PC-9 (cell line): ENCODE measurements at regions not wholly inside any gene's neighbourhood (a gene's known extent, or its start where the extent isn't known, plus 50 kb on each side); places are given as distances from the start of the nearest gene placed in this dataset.

ENCODE experiments used
- BruUV-seq: library from RNA; stranded (reverse); fragments of 400-500 nt; replicated peaks from 2 replicates; lab custom pipeline; 2021; lab: Mats Ljungman, UMichigan
- CTCF ChIA-PET: fragments of 300-600 bp; sonication (Branson Sonifier 250); formaldehyde crosslinking; loops from one replicate; lab custom pipeline; 2022; ENCODE audit warnings: antibody characterized with exemption; lab: Charles Lee
- POLR2A ChIA-PET: fragments of 300-600 bp; sonication (Branson Sonifier 250); formaldehyde crosslinking; loops from one replicate; lab custom pipeline; 2022; ENCODE audit warnings: antibody characterized with exemption; ENCODE audit not compliant: unreplicated experiment; lab: Charles Lee
- DNase-seq, 2 experiments: peaks; one replicate each; pipeline versions ENCODE4 v3.0.0 to v3.0.0-alpha.2; 2015 to 2022; ENCODE audit warnings: mixed read lengths in 1 of 2
- H2AFZ ChIP-seq: fragments of 200-600 bp; sonication (generic); 2 replicates; pipeline ENCODE4 v1.8.1; 2017; ENCODE audit warnings: antibody characterized with exemption
- H3F3A ChIP-seq: fragments of 200-600 bp; sonication (generic); 2 replicates; pipeline ENCODE4 v1.8.1; 2017; ENCODE audit warnings: antibody characterized with exemption, mild to moderate bottlenecking, low read depth; ENCODE audit not compliant: insufficient read depth
- H3K27ac ChIP-seq: fragments of 200-600 bp; sonication (generic); 2 replicates; pipeline ENCODE4 v1.6.1; 2016; ENCODE audit warnings: mixed run types
- H3K27me3 ChIP-seq: fragments of 200-600 bp; sonication (generic); 2 replicates; pipeline ENCODE4 v1.6.1; 2016; ENCODE audit warnings: low read depth, mixed run types; ENCODE audit not compliant: insufficient read depth
- H3K36me3 ChIP-seq: fragments of 200-600 bp; sonication (generic); 2 replicates; pipeline ENCODE4 v1.6.1; 2016; ENCODE audit warnings: low read depth, mixed run types
- H3K4me1 ChIP-seq: fragments of 200-600 bp; sonication (generic); replicated peaks from 2 replicates; pipeline ENCODE4 v1.6.1; 2016; ENCODE audit warnings: mixed run types; ENCODE audit not compliant: insufficient read depth
- H3K4me2 ChIP-seq: fragments of 200-600 bp; sonication (generic); 2 replicates; pipeline ENCODE4 v1.6.1; 2017; ENCODE audit warnings: mixed run types
- H3K4me3 ChIP-seq: fragments of 200-600 bp; sonication (generic); 2 replicates; pipeline ENCODE4 v1.6.1; 2016; ENCODE audit warnings: mixed run types
- H3K79me2 ChIP-seq: fragments of 200-600 bp; sonication (generic); 2 replicates; pipeline ENCODE4 v1.6.1; 2017; ENCODE audit warnings: low read depth, mixed run types
- H3K9me2 ChIP-seq: fragments of 200-600 bp; sonication (generic); 2 replicates; pipeline ENCODE4 v1.8.1; 2017; ENCODE audit warnings: mild to moderate bottlenecking; ENCODE audit not compliant: insufficient read depth
- H3K9me3 ChIP-seq: fragments of 200-600 bp; sonication (generic); 2 replicates; pipeline ENCODE4 v1.8.1; 2016; ENCODE audit warnings: low read depth; ENCODE audit not compliant: insufficient read depth
- H4K20me1 ChIP-seq: fragments of 200-600 bp; sonication (generic); 2 replicates; pipeline ENCODE4 v1.8.1; 2017; ENCODE audit not compliant: insufficient read depth
- CTCF ChIP-seq: fragments of 200-600 bp; sonication (generic); conservative IDR thresholded peaks from 2 replicates; pipeline ENCODE4 v1.6.1; 2017; ENCODE audit warnings: mixed run types, antibody characterized with exemption, mild to moderate bottlenecking, moderate library complexity
- EZH2 ChIP-seq: fragments of 200-600 bp; sonication (generic); IDR thresholded peaks from 2 replicates; pipeline ENCODE4 v1.8.0; 2017; ENCODE audit warnings: antibody characterized with exemption, low read depth
- intact Hi-C: fragments of 100-400 bp; cut with micrococcal nuclease; formaldehyde crosslinking; loops from one replicate; pipeline ENCODE4 v1.10.0; 2022; ENCODE audit not compliant: unreplicated experiment

- H3K9me2 ChIP-seq: peaks cover 7% of the 10 kb centered on the region; the same call in 1 of the 2 replicates
- H3K4me3 ChIP-seq: no peak overlapping the region
- no peaks in the 10 kb centered on the region for H3F3A ChIP-seq
- ChIA-PET POLR2A (no interaction called here), CTCF (no interaction called here)
- TF ChIP-seq CTCF (no peak), EZH2 (no peak)
- no peaks in the 10 kb centered on the region for H3K9me3 ChIP-seq
- no peaks in the 10 kb centered on the region for H3K36me3 ChIP-seq
- no peak overlapping the region for H2AFZ ChIP-seq
- intact Hi-C loops: no loop called here
- no peak overlapping the region for H3K27ac ChIP-seq
- no peak overlapping the region for H3K4me2 ChIP-seq
- no peak for DNase-seq
- H4K20me1 ChIP-seq: no peaks in the 10 kb centered on the region
- no TSS peak for BruUV-seq
- H3K27me3 ChIP-seq: no peaks in the 10 kb centered on the region
- no peaks in the 10 kb centered on the region for H3K79me2 ChIP-seq
- no peaks in the 10 kb centered on the region for H3K4me1 ChIP-seq
Measured at GRCh38 chr10:59072038-59072437, 104.4 kb upstream of the PHYHIPL start.

- BruUV-seq: no TSS peak
- Histone ChIP-seq H3K4me1 (no peaks in the 10 kb centered on the region), H4K20me1 (no peaks in the 10 kb centered on the region), H3K36me3 (no peaks in the 10 kb centered on the region), H3K27me3 (no peaks in the 10 kb centered on the region), H3K4me3 (no peak overlapping the region), H3K9me2 (peaks cover 7% of the 10 kb centered on the region; the same call in 1 of the 2 replicates), H3F3A (no peaks in the 10 kb centered on the region), H3K4me2 (no peak overlapping the region), H2AFZ (no peak overlapping the region), H3K27ac (no peak overlapping the region), H3K79me2 (no peaks in the 10 kb centered on the region), H3K9me3 (no peaks in the 10 kb centered on the region)
- ChIA-PET POLR2A (no interaction called here), CTCF (no interaction called here)
- no peak for DNase-seq
- intact Hi-C loops: no loop called here
- no peak for TF ChIP-seq CTCF
- TF ChIP-seq EZH2: no peak
Measured at GRCh38 chr10:59073456-59074053, 102.9 kb upstream of the PHYHIPL start.

- H3K4me1 ChIP-seq: peaks cover 8% of the 10 kb centered on the region; the same call in 1 of the 2 replicates
Measured at GRCh38 chr10:59075576-59075975, 100.9 kb upstream of the PHYHIPL start.

More at GRCh38 chr10:59075576-59075975, 100.9 kb upstream of the PHYHIPL start:
- Histone ChIP-seq H2AFZ (no peak overlapping the region), H4K20me1 (no peaks in the 10 kb centered on the region), H3K36me3 (no peaks in the 10 kb centered on the region), H3K4me3 (no peak overlapping the region), H3K27me3 (no peaks in the 10 kb centered on the region), H3K9me3 (no peaks in the 10 kb centered on the region), H3K79me2 (no peaks in the 10 kb centered on the region), H3K4me2 (no peak overlapping the region), H3F3A (no peaks in the 10 kb centered on the region), H3K9me2 (no peaks in the 10 kb centered on the region), H3K27ac (no peak overlapping the region)
- intact Hi-C loops: no loop called here
- CTCF ChIA-PET: no interaction called here
- POLR2A ChIA-PET: no interaction called here
- no peak for TF ChIP-seq CTCF
- TF ChIP-seq EZH2: no peak
- DNase-seq: no peak
- BruUV-seq: no TSS peak
